Astrocyte of the spinal cord (primary cell): ENCODE measurements at regions not wholly inside any gene's neighbourhood (a gene's known extent, or its start where the extent isn't known, plus 50 kb on each side); places are given as distances from the start of the nearest gene placed in this dataset.
"Not testable (repeated sequence)": the region's sequence is repeated elsewhere in the genome, so short reads cannot be mapped to it uniquely, and the experiment has no call there.

ENCODE experiments used
- DNase-seq: peaks from one replicate; pipeline ENCODE4 v3.0.0; 2011; ENCODE audit warnings: low read depth, low spot score
- H3K4me3 ChIP-seq: 2 replicates; pipeline ENCODE4 v1.5.1; 2011; ENCODE audit warnings: low read depth, mild to moderate bottlenecking, low read length, moderate library complexity
- in situ Hi-C: cut with HindIII; loops from 2 replicates; pipeline ENCODE4 v1.10.0; 2017; ENCODE audit warnings: low sequenced_read_pairs
- TF ChIP-seq, protein P1 (sequence below): IDR thresholded peaks from 2 replicates; pipeline ENCODE4 v1.5.1; 2012; ENCODE audit warnings: low read depth, mild to moderate bottlenecking, low read length, inconsistent platforms

DNA sequence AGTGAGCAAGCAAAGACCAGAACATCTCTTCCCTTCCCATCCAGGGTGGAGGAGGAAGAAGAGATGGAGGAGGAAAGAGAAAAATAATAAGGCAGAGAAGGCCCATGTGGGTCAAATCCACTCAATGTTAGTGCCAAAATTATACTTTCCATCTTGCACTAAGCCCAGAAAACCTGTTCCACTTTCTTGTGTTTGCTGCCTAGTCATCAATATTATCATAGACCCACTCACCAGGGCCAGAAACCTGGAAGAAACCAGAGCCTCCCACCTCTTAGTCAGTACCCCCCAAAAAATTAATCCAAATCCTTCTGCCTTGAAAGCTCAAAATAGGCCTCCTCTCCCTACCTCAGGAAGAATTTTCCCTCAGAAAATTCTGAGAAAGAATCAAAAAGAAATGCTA lies 171.1 kb downstream of the SOD2 start:
- no peak for DNase-seq
- in situ Hi-C loops, result no loop called here
- H3K4me3 ChIP-seq, result no peak overlapping the region
- TF ChIP-seq, protein P1, sequence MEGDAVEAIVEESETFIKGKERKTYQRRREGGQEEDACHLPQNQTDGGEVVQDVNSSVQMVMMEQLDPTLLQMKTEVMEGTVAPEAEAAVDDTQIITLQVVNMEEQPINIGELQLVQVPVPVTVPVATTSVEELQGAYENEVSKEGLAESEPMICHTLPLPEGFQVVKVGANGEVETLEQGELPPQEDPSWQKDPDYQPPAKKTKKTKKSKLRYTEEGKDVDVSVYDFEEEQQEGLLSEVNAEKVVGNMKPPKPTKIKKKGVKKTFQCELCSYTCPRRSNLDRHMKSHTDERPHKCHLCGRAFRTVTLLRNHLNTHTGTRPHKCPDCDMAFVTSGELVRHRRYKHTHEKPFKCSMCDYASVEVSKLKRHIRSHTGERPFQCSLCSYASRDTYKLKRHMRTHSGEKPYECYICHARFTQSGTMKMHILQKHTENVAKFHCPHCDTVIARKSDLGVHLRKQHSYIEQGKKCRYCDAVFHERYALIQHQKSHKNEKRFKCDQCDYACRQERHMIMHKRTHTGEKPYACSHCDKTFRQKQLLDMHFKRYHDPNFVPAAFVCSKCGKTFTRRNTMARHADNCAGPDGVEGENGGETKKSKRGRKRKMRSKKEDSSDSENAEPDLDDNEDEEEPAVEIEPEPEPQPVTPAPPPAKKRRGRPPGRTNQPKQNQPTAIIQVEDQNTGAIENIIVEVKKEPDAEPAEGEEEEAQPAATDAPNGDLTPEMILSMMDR, result no peak

DNA sequence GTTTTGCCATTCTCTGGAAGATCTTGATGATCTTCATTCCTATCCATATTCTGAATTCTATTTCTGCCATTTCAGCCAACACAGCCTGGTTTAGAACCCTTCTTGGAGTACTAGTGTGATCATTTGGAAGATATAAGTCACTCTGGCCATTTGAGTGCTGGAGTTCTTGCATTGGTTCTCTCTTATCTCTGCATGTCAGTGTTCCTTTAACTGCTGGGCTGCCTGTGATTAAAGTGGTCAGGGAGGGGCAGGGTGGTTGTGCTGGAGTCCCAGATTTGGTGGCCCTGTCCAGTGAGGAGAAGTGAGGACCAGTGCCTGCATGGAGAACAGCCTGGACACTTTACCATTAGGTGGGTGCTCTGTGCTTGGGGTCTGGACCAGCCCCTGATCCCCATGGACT lies 173.0 kb downstream of the SOD2 start:
- H3K4me3 ChIP-seq, result no peak overlapping the region
- TF ChIP-seq, protein P1, result no peak
- in situ Hi-C loops, result no loop called here
- no peak for DNase-seq

DNA sequence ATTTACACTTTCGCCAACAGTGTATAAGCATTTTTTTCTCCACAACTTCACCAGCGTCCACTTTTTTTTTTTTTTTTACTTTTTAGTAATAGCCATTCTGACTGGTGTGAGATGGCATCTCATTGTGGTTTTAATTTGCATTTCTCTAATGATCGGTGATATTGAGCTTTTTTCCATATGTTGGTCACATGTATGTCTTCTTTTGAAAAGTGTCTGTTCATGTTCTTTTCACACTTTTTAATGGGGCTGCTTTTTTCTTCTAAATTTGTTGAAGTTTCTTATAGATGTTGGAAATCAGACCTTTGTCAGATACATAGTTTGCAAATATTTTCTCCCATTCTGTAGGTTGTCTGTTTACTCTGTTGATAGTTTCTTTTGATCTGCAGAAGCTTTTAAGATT lies 177.2 kb downstream of the SOD2 start:
- DNase-seq, H3K4me3 ChIP-seq, in situ Hi-C loops: not testable (repeated sequence)

DNA sequence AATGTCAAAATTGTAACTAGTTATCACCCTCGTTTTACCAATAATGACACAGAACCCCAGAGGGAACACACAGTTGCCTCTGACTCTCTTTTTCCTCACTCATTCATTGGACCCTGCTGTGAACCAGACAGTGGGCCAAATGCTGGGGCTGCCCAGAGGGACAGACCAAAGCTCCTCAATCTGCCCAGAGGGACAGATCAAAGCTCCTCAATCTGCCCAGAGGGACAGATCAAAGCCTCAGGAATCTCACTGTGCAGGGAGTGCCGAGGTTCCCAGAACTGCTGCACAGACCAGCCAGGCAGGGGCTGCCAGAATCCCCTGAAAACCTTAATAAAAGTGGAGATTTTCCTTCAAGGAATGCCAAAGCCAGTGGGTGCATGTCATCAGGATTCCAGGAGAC lies 179.1 kb downstream of the SOD2 start:
- DNase-seq, result no peak
- no peak overlapping the region for H3K4me3 ChIP-seq
- in situ Hi-C loops, result no loop called here
- TF ChIP-seq, protein P1, result no peak

DNA sequence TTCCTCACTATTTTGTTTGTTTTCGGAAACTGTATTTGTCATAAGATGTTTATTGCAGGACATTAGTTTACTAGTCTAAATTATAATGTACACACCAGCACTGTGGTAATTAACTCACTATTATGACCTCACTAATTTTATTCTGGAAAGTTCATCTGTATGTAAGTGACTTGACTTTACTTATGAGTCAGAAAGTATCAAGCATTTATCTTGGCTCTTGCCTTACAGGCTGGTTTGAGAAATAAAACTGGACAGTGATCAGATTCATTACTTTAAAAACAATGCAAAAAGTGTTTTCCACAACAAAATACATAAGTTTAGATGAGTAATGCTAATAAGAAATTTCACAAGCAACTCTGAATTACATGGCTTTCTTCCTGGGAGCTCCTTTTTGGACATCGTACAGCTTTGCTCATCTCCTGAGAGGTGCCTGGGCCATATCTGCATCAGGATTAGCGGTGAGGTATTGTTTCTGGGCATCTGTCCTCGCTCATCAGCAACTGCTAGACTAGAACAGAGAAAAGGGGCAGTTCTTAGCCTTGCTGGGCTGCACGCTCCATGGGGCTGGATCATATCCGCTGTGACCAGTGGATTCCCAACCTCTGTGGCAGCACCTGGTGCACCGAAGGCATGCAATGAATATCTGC lies 179.8 kb downstream of the SOD2 start:
- TF ChIP-seq, protein P1, result no peak
- in situ Hi-C loops, result no loop called here
- H3K4me3 ChIP-seq, result no peak overlapping the region
- DNase-seq, result no peak

DNA sequence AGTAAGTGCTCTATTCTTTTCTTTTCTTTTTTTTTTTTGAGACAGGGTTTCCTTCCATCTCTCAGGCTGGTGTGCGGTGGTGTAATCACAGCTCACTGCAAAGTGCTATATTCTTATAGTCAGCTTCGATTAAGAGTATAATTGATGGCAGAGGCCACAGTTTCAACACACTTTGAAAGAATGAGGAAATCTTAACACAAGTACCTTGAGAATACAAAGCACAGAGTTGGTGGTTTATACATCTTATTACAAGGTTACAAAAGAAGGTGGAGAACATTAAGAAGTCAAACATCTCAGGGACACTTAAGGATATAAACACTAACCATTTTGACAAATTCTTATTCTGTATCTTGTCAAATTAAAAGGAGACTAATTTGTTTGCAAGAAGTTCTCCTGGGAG lies 180.5 kb downstream of the SOD2 start:
- no peak overlapping the region for H3K4me3 ChIP-seq
- in situ Hi-C loops, result no loop called here
- no peak for DNase-seq
- TF ChIP-seq, protein P1, result no peak

DNA sequence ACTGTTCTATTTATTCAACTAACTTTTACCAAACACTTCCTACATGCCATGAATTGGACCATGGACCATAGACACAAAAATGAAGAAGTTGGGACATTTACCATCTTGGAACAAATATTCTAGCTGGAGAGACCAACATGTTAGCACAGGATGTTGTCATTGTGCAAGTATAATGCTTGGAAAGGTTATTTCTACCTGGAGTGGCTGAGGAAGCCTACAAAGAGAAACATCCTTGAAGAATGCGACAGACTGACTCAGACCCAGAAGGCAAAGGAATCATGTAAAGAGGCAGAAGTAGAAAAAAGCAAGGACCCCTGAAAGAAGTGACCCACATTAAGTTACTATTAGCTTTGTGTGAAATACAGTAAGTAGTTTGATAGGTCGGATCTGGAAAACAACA lies 180.9 kb downstream of the SOD2 start:
- in situ Hi-C loops, result no loop called here
- DNase-seq, result no peak

More for the DNA sequence above, 180.9 kb downstream of the SOD2 start:
- TF ChIP-seq, protein P1, result no peak
- no peak overlapping the region for H3K4me3 ChIP-seq
